K562 (cell line): ENCODE measurements at regions not wholly inside any gene's neighbourhood (a gene's known extent, or its start where the extent isn't known, plus 50 kb on each side); places are given as distances from the start of the nearest gene placed in this dataset.

Experiments
- ATAC-seq: fragments of 200-7000 bp; cut with Tn5 transposase; 3 replicates; pipeline ENCODE4 v1.9.1; 2020; ENCODE audit warnings: moderate library complexity
- BruUV-seq: library from RNA; stranded (reverse); fragments of 400-500 nt; replicated peaks from 2 replicates; lab custom pipeline; 2021; lab: Mats Ljungman, UMichigan
- CTCF ChIA-PET: fragments of 300-600 bp; formaldehyde crosslinking; extraction: SDS; loops from one replicate; lab custom pipeline; 2021; ENCODE audit warnings: low intra/inter-chr PET ratio; lab: Yijun Ruan, JAX
- POLR2A ChIA-PET: fragments of 300-600, 350-650 bp; sonication (Branson Sonifier 250); formaldehyde crosslinking; extraction: SDS; loops from one replicate; lab custom pipeline; 2021; ENCODE audit warnings: antibody characterized with exemption, inconsistent platforms; lab: Yijun Ruan, JAX
- DNase-seq, 4 experiments: peaks; one replicate each; pipeline versions ENCODE4 v3.0.0 to v3.0.0-alpha.2; 2011 to 2018; ENCODE audit warnings: low spot score in 3 of 4, mixed read lengths in 3 of 4; ENCODE audit errors: extremely low read depth in 1 of 4
- FAIRE-seq: peaks from 2 replicates; lab custom pipeline; 2011; peaks lifted over from hg19 to GRCh38; lab: Jason Lieb, UNC
- H2AFZ ChIP-seq: 2 replicates; pipeline ENCODE4 v1.6.0; 2011; ENCODE audit warnings: low read depth, low read length, control low read depth, inconsistent platforms
- H3K27ac ChIP-seq: fragments of 200-600 bp; 3 replicates; pipeline ENCODE4 v1.8.0; 2011; ENCODE audit warnings: low read depth, mild to moderate bottlenecking, control low read depth, inconsistent platforms, low read length, moderate library complexity, mixed read lengths; ENCODE audit errors: extremely low read depth
- H3K27me3 ChIP-seq, 2 experiments: fragments of 300-600 bp in 1 of 2; 2 replicates in 1 of 2; 3 replicates in 1 of 2; pipeline versions ENCODE4 v1.6.0 to v1.8.0; 2011; ENCODE audit warnings: inconsistent platforms in 2 of 2, low read length in 2 of 2, mild to moderate bottlenecking in 1 of 2, mixed read lengths in 1 of 2, moderate library complexity in 1 of 2; ENCODE audit not compliant: control insufficient read depth in 2 of 2, insufficient read depth in 2 of 2
- H3K36me3 ChIP-seq: fragments of 300-600 bp; 3 replicates; pipeline ENCODE4 v1.8.0; 2011; ENCODE audit warnings: mild to moderate bottlenecking, low read length, inconsistent platforms; ENCODE audit not compliant: control insufficient read depth, insufficient read depth
- H3K4me1 ChIP-seq, 2 experiments: fragments of 200-600 bp in 1 of 2; replicated peaks in 1 of 2; 2 replicates in 1 of 2; 3 replicates in 1 of 2; pipeline versions ENCODE4 v1.5.1 to v1.8.0; 2011; ENCODE audit warnings: inconsistent platforms in 2 of 2, low read length in 2 of 2, mild to moderate bottlenecking in 1 of 2, mixed read lengths in 1 of 2, moderate library complexity in 1 of 2; ENCODE audit not compliant: control insufficient read depth in 2 of 2, insufficient read depth in 2 of 2
- H3K4me2 ChIP-seq: 2 replicates; pipeline ENCODE4 v1.6.1; 2011; ENCODE audit warnings: low read length, control low read depth, inconsistent platforms, mixed read lengths; ENCODE audit not compliant: insufficient read depth
- H3K4me3 ChIP-seq: fragments of 200-600 bp; sonication (generic), shearing (Covaris generic); 2 replicates; pipeline ENCODE4 v1.5.1; 2016; ENCODE audit warnings: control low read depth, inconsistent platforms
- H3K79me2 ChIP-seq: fragments of 200-600 bp; 3 replicates; pipeline ENCODE4 v1.8.0; 2011; ENCODE audit warnings: low read length, inconsistent platforms; ENCODE audit not compliant: control insufficient read depth, insufficient read depth
- H3K9ac ChIP-seq, 2 experiments: 2 replicates each; pipeline versions ENCODE4 v1.6.0 to v1.6.1; 2011; ENCODE audit warnings: low read depth in 2 of 2, low read length in 2 of 2, control low read depth in 1 of 2, inconsistent platforms in 1 of 2, mild to moderate bottlenecking in 1 of 2, mixed read lengths in 1 of 2; ENCODE audit not compliant: insufficient read depth in 1 of 2
- H3K9me1 ChIP-seq: one replicate; pipeline ENCODE4 v1.6.0; 2011; ENCODE audit warnings: inconsistent platforms, mild to moderate bottlenecking, low read length, moderate library complexity; ENCODE audit not compliant: control insufficient read depth, insufficient read depth
- H3K9me3 ChIP-seq: replicated peaks from 2 replicates; pipeline ENCODE4 v1.5.1; 2011; ENCODE audit warnings: low read depth, low read length, inconsistent platforms; ENCODE audit not compliant: control insufficient read depth, insufficient read depth
- H4K20me1 ChIP-seq: replicated peaks from 2 replicates; pipeline ENCODE4 v1.6.1; 2011; ENCODE audit warnings: low read length, inconsistent platforms, mixed read lengths; ENCODE audit not compliant: control insufficient read depth, insufficient read depth
- E2F6 ChIP-seq, 2 experiments: IDR thresholded peaks; 2 replicates each; pipeline ENCODE4 v1.6.1; 2011; ENCODE audit warnings: borderline replicate concordance in 1 of 2, control low read depth in 1 of 2, low read depth in 1 of 2, low read length in 1 of 2, mild to moderate bottlenecking in 1 of 2, mixed read lengths in 1 of 2, moderate library complexity in 1 of 2; ENCODE audit not compliant: insufficient read depth in 1 of 2, insufficient read length in 1 of 2, poor library complexity in 1 of 2, severe bottlenecking in 1 of 2; ENCODE audit errors: extremely low read depth in 1 of 2
- EGR1 ChIP-seq: fragments of 450-650 bp; conservative IDR thresholded peaks from 2 replicates; pipeline ENCODE4 v1.6.1; 2017; ENCODE audit warnings: mild to moderate bottlenecking
- HDAC8 ChIP-seq: fragments of 450-650 bp; IDR thresholded peaks from 2 replicates; pipeline ENCODE4 v1.6.1; 2016; ENCODE audit warnings: mild to moderate bottlenecking, missing genetic modification characterization, moderate library complexity, missing compliant biosample characterization
- HMG20A ChIP-seq: fragments of 450-650 bp; formaldehyde crosslinking; conservative IDR thresholded peaks from 2 replicates; pipeline ENCODE4 v1.4.0; 2020; ENCODE audit warnings: mild to moderate bottlenecking, mixed read lengths
- KLF1 ChIP-seq: fragments of 450-650 bp; IDR thresholded peaks from 2 replicates; pipeline ENCODE4 v1.6.1; 2016; ENCODE audit warnings: missing genetic modification characterization, missing compliant biosample characterization
- WGBS: fragments of 100-300 bp; shearing (Covaris generic); methylation state at CpG from one replicate; pipeline ENCODE4 v1.1.6; 2016; ENCODE audit warnings: low coverage, mixed read lengths; ENCODE audit not compliant: insufficient coverage; ENCODE audit errors: missing lambda C conversion rate; 5-methylcytosine and 5-hydroxymethylcytosine counted together
- in situ Hi-C: fragments of 300-500 bp; cut with MboI; formaldehyde crosslinking; loops from 4 replicates; pipeline ENCODE4 v1.15.0; 2018; ENCODE audit warnings: inconsistent platforms, mixed read lengths
- intact Hi-C: fragments of 100-400 bp; cut with micrococcal nuclease; formaldehyde crosslinking; loops from 2 replicates; pipeline ENCODE4 v1.14.2; 2022

GRCh38 chr15:92306663-92307062, 87.0 kb upstream of the ST8SIA2 start (continued):
- no peak for TF ChIP-seq E2F6 (IDR thresholded peaks at IDR 0.05; ENCODE audit: borderline replicate concordance in 1 of 2, extremely low read depth in 1 of 2, insufficient read depth in 1 of 2, insufficient read length in 1 of 2, low read depth in 1 of 2, low read length in 1 of 2, poor library complexity in 1 of 2, severe bottlenecking in 1 of 2)
- TF ChIP-seq HDAC8 (tag): no peak

- no TSS peak for BruUV-seq
- H3K4me2 ChIP-seq: no peak overlapping the region
- no peak overlapping the region for H3K27ac ChIP-seq
- no peaks in the 10 kb centered on the region; the same call in 1 of the 2 replicates for H4K20me1 ChIP-seq
- ATAC-seq (no peak), DNase-seq (no peak), FAIRE-seq (no peak)
- ChIA-PET POLR2A (no interaction called here), CTCF (no interaction called here)
- TF ChIP-seq KLF1 (tag) (no peak), EGR1 (no peak), HMG20A (no peak)
- H3K9me3 ChIP-seq: no peaks in the 10 kb centered on the region
- intact Hi-C loops: no loop called here
- H3K9ac ChIP-seq: no peak overlapping the region
- 1% methylated on average over 4 of the region's 4 CpGs for WGBS
- no peak overlapping the region for H2AFZ ChIP-seq
- H3K79me2 ChIP-seq: no peaks in the 10 kb centered on the region
- no peaks in the 10 kb centered on the region for H3K36me3 ChIP-seq
- H3K9me1 ChIP-seq: no peaks in the 10 kb centered on the region
- H3K4me3 ChIP-seq: no peak overlapping the region
- H3K4me1 ChIP-seq: no peaks in the 10 kb centered on the region
- in situ Hi-C loops: no loop called here
- peaks cover 0 to 9% of the 10 kb centered on the region in 2 experiments; a peak in 2 of 5 replicates for H3K27me3 ChIP-seq
Observed at GRCh38 chr15:92315144-92315543, 78.5 kb upstream of the ST8SIA2 start.
